CD14-positive monocyte (primary cell): ENCODE measurements at regions not wholly inside any gene's neighbourhood (a gene's known extent, or its start where the extent isn't known, plus 50 kb on each side); places are given as distances from the start of the nearest gene placed in this dataset.

Experiments
- DNase-seq, 3 donors: peaks; one replicate each; pipeline ENCODE4 v3.0.0-alpha.2; 2011 to 2022
- H2AFZ ChIP-seq: 2 replicates; pipeline ENCODE4 v1.6.0; 2012; ENCODE audit warnings: mild to moderate bottlenecking, low read depth, low read length, inconsistent platforms; ENCODE audit not compliant: insufficient read depth, poor library complexity, severe bottlenecking
- H3K27ac ChIP-seq, 2 donors: 1 replicate in 1 of 2; 2 replicates in 1 of 2; pipeline ENCODE4 v1.5.1; 2012 to 2013; ENCODE audit warnings: low read length in 2 of 2, control low read depth in 1 of 2, inconsistent platforms in 1 of 2, low read depth in 1 of 2, mild to moderate bottlenecking in 1 of 2
- H3K27me3 ChIP-seq, 2 donors: one replicate each; pipeline versions ENCODE4 v1.6.0 to v1.6.1; 2011 to 2013; ENCODE audit warnings: low read length in 2 of 2; ENCODE audit not compliant: control insufficient read depth in 2 of 2, insufficient read depth in 2 of 2
- H3K36me3 ChIP-seq, 2 donors: replicated peaks in 1 of 2; 1 replicate in 1 of 2; 2 replicates in 1 of 2; pipeline versions ENCODE4 v1.5.1 to v1.6.1; 2012 to 2013; ENCODE audit warnings: low read length in 2 of 2, control low read depth in 1 of 2, inconsistent platforms in 1 of 2, mild to moderate bottlenecking in 1 of 2; ENCODE audit not compliant: insufficient read depth in 2 of 2, control insufficient read depth in 1 of 2
- H3K4me1 ChIP-seq, 2 donors: 1 replicate in 1 of 2; 2 replicates in 1 of 2; pipeline versions ENCODE4 v1.5.1 to v1.6.1; 2012 to 2013; ENCODE audit warnings: low read length in 2 of 2, control low read depth in 1 of 2, inconsistent platforms in 1 of 2, mild to moderate bottlenecking in 1 of 2, moderate library complexity in 1 of 2; ENCODE audit not compliant: insufficient read depth in 2 of 2, control insufficient read depth in 1 of 2
- H3K4me2 ChIP-seq: replicated peaks from 2 replicates; pipeline ENCODE3; 2012; ENCODE audit warnings: low read length, moderate library complexity, mild to moderate bottlenecking; ENCODE audit not compliant: poor library complexity, severe bottlenecking; ENCODE audit errors: extremely low read depth
- H3K4me3 ChIP-seq, 3 experiments: fragments of 200-600 bp in 1 of 3; sonication (generic) in 1 of 3; replicated peaks in 1 of 3; 1 replicate in 2 of 3; 2 replicates in 1 of 3; pipeline ENCODE4 v1.5.1; 2011 to 2013; ENCODE audit warnings: low read length in 3 of 3, mild to moderate bottlenecking in 3 of 3, control low read depth in 2 of 3, low read depth in 2 of 3, inconsistent platforms in 1 of 3, moderate library complexity in 1 of 3
- H3K79me2 ChIP-seq: 2 replicates; pipeline ENCODE4 v1.6.0; 2012; ENCODE audit warnings: mild to moderate bottlenecking, control low read depth, inconsistent platforms, low read length, moderate library complexity; ENCODE audit not compliant: insufficient read depth
- H3K9ac ChIP-seq: 2 replicates; pipeline ENCODE4 v1.6.0; 2017; ENCODE audit warnings: low read length, mild to moderate bottlenecking; ENCODE audit not compliant: insufficient read depth, poor library complexity, severe bottlenecking
- H3K9me3 ChIP-seq, 2 donors: replicated peaks in 1 of 2; 1 replicate in 1 of 2; 2 replicates in 1 of 2; pipeline versions ENCODE4 v1.5.1 to v1.6.1; 2012 to 2013; ENCODE audit warnings: low read length in 2 of 2, control low read depth in 1 of 2; ENCODE audit not compliant: control insufficient read depth in 1 of 2, insufficient read depth in 1 of 2
- H4K20me1 ChIP-seq: 2 replicates; pipeline ENCODE4 v1.6.0; 2012; ENCODE audit warnings: mild to moderate bottlenecking, low read length, control low read depth, moderate library complexity; ENCODE audit not compliant: insufficient read depth
- H3K27ac Mint-ChIP-seq, 7 donors: one replicate each; pipeline ENCODE4 v1.8.0; 2020; ENCODE audit warnings: mild to moderate bottlenecking in 7 of 7, mixed read lengths in 7 of 7, moderate library complexity in 6 of 7, inconsistent platforms in 2 of 7
- H3K27me3 Mint-ChIP-seq, 3 donors: one replicate each; pipeline ENCODE4 v1.8.0; 2021 to 2022; ENCODE audit warnings: low read depth in 3 of 3, mild to moderate bottlenecking in 3 of 3, mixed read lengths in 3 of 3, moderate library complexity in 3 of 3, inconsistent platforms in 1 of 3
- H3K36me3 Mint-ChIP-seq, 2 donors: one replicate each; pipeline ENCODE4 v1.8.0; 2020; ENCODE audit warnings: mixed read lengths in 2 of 2, inconsistent platforms in 1 of 2, mild to moderate bottlenecking in 1 of 2
- H3K4me1 Mint-ChIP-seq: one replicate; pipeline ENCODE4 v1.8.0; 2020; ENCODE audit warnings: mild to moderate bottlenecking, mixed read lengths
- H3K4me3 Mint-ChIP-seq, 2 donors: one replicate each; pipeline ENCODE4 v1.8.0; 2020; ENCODE audit warnings: mild to moderate bottlenecking in 2 of 2, mixed read lengths in 2 of 2, moderate library complexity in 1 of 2
- H3K9me3 Mint-ChIP-seq, 7 donors: one replicate each; pipeline ENCODE4 v1.8.0; 2020 to 2022; ENCODE audit warnings: mixed read lengths in 7 of 7, mild to moderate bottlenecking in 6 of 7, moderate library complexity in 6 of 7, inconsistent platforms in 2 of 7
- CTCF ChIP-seq: fragments of 200-600 bp; IDR thresholded peaks from one replicate; pipeline ENCODE4 v1.8.0; 2022; ENCODE audit warnings: antibody characterized with exemption, mild to moderate bottlenecking
- WGBS: methylation state at CpG from one replicate; pipeline ENCODE4 v1.1.5; 2013; ENCODE audit warnings: missing lambda C conversion rate; ENCODE audit not compliant: insufficient coverage; 5-methylcytosine and 5-hydroxymethylcytosine counted together
- intact Hi-C, 2 donors: fragments of 100-400 bp; cut with micrococcal nuclease; formaldehyde crosslinking; loops; one replicate each; pipeline versions ENCODE4 v1.15.0 to v1.15.1; 2023

DNA sequence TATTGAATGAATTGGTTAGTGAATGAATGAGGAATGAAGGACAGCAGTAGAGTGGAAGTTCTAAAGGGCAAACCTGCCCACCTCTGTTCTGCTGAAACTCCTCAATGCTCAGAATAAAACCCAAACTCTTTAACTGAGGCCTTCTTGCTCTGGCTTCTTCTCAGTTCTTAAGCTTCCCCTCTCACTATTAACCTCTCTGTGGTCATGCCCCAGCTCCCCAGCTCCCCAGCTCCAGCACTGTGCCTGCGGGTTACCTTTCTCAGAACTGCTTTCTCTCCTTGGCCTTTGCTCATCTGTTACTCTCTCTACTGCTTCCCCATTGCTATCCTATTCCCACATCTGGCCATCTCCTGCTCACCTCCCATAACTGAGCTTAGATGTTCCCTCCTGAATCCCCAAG is 137.4 kb downstream of the NXPE2 start:
- Histone ChIP-seq H3K36me3 (no peaks in the 10 kb centered on the region), H3K9ac (no peak overlapping the region), H3K4me1 (no peaks in the 10 kb centered on the region), H3K9me3 (no peaks in the 10 kb centered on the region), H3K27ac (no peak overlapping the region), H3K79me2 (no peaks in the 10 kb centered on the region), H3K4me2 (no peak overlapping the region), H2AFZ (no peak overlapping the region), H4K20me1 (no peaks in the 10 kb centered on the region), H3K27me3 (no peaks in the 10 kb centered on the region), H3K4me3 (no peak overlapping the region)
- peaks cover 0 to 5% (median 0%) of the 10 kb centered on the region in 7 donors for H3K9me3 Mint-ChIP-seq
- WGBS, result 88% methylated on average over 1 of the region's 1 CpG
- no peak overlapping the region for H3K4me3 Mint-ChIP-seq
- intact Hi-C loops, result no loop called here
- peaks cover 0 to 3% (median 0%) of the 10 kb centered on the region in 3 donors for H3K27me3 Mint-ChIP-seq
- no peaks in the 10 kb centered on the region for H3K36me3 Mint-ChIP-seq
- DNase-seq, result no peak
- TF ChIP-seq CTCF, result no peak
- no peaks in the 10 kb centered on the region for H3K4me1 Mint-ChIP-seq
- H3K27ac Mint-ChIP-seq, result no peak overlapping the region

GRCh38 chr11:114816791-114817190 is 138.5 kb downstream of the NXPE2 start:
- H3K36me3 Mint-ChIP-seq, result no peaks in the 10 kb centered on the region
- no peaks in the 10 kb centered on the region for H3K9me3 ChIP-seq
- intact Hi-C loops, result no loop called here
- no peak overlapping the region for H3K27ac Mint-ChIP-seq
- H3K4me1 Mint-ChIP-seq, result no peaks in the 10 kb centered on the region
- DNase-seq, result no peak
- no peak for TF ChIP-seq CTCF
- H3K4me2 ChIP-seq, result no peak overlapping the region
- H3K27me3 ChIP-seq, result no peaks in the 10 kb centered on the region
- H2AFZ ChIP-seq, result no peak overlapping the region
- no peak overlapping the region for H3K4me3 ChIP-seq
- H3K4me3 Mint-ChIP-seq, result no peak overlapping the region
- H3K79me2 ChIP-seq, result no peaks in the 10 kb centered on the region
- H3K36me3 ChIP-seq, result no peaks in the 10 kb centered on the region
- no peak overlapping the region for H3K9ac ChIP-seq
- H3K4me1 ChIP-seq, result no peaks in the 10 kb centered on the region
- no CpG with 5 or more reads among the region's 2 CpGs for WGBS
- peaks cover 0 to 5% (median 0%) of the 10 kb centered on the region in 7 donors for H3K9me3 Mint-ChIP-seq
- no peak overlapping the region for H3K27ac ChIP-seq
- no peaks in the 10 kb centered on the region for H4K20me1 ChIP-seq
- peaks cover 0 to 5% (median 0%) of the 10 kb centered on the region in 3 donors for H3K27me3 Mint-ChIP-seq
